ENCODE measurements at regions not wholly inside any gene's neighbourhood (a gene's known extent, or its start where the extent isn't known, plus 50 kb on each side); places are given as distances from the start of the nearest gene placed in this dataset.

DNA sequence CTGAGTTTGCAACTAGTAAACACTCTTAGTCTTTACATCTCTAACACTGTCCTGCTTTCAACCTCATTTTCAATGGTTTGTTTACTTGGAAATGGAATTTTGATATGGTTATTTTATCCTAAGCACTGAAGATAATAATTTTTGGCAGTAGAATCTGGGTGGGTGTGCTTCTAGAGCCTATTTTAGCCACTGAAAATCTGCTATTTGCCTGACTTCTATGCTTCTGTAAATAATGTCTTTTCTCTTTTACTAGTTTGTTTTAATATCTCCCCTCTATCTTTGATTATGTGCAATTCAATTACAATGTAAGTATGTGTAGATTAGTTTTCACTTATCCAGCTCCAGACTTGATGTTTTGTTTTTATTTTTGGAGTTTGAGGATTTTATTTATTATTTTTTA, 197.5 kb downstream of the TUSC1 start:
- TF ChIP-seq POLR2A (IDR thresholded peaks at IDR 0.05), result no peak
- TF ChIP-seq, protein P1, sequence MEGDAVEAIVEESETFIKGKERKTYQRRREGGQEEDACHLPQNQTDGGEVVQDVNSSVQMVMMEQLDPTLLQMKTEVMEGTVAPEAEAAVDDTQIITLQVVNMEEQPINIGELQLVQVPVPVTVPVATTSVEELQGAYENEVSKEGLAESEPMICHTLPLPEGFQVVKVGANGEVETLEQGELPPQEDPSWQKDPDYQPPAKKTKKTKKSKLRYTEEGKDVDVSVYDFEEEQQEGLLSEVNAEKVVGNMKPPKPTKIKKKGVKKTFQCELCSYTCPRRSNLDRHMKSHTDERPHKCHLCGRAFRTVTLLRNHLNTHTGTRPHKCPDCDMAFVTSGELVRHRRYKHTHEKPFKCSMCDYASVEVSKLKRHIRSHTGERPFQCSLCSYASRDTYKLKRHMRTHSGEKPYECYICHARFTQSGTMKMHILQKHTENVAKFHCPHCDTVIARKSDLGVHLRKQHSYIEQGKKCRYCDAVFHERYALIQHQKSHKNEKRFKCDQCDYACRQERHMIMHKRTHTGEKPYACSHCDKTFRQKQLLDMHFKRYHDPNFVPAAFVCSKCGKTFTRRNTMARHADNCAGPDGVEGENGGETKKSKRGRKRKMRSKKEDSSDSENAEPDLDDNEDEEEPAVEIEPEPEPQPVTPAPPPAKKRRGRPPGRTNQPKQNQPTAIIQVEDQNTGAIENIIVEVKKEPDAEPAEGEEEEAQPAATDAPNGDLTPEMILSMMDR (IDR thresholded peaks at IDR 0.05 in 8 of 11, conservative IDR thresholded peaks at IDR 0.05 in 3 of 11), result no peak
- TF ChIP-seq POLR2AphosphoS5 (IDR thresholded peaks at IDR 0.05), result no peak

Measured in spleen (tissue), 7 donors.